ENCODE measurements at regions not wholly inside any gene's neighbourhood (a gene's known extent, or its start where the extent isn't known, plus 50 kb on each side); places are given as distances from the start of the nearest gene placed in this dataset.

GRCh38 chr4:129350834-129351721 lies 255.1 kb downstream of the C4orf33 start:
- no peak for DNase-seq

GRCh38 chr4:129352480-129352879 lies 256.5 kb downstream of the C4orf33 start:
- no peak for DNase-seq

- DNase-seq, result no peak
These were observed 257.5 kb downstream of the C4orf33 start for GRCh38 chr4:129353490-129353889.

- DNase-seq, result no peak
These were observed 259.1 kb downstream of the C4orf33 start for GRCh38 chr4:129355031-129355430.

GRCh38 chr4:129355516-129355915 lies 259.6 kb downstream of the C4orf33 start:
- DNase-seq, result no peak

GRCh38 chr4:129358571-129358970 lies 262.6 kb downstream of the C4orf33 start:
- DNase-seq, result no peak

- DNase-seq, result no peak
These were observed 263.5 kb downstream of the C4orf33 start for GRCh38 chr4:129359461-129359860.

GRCh38 chr4:129362691-129363274 lies 266.8 kb downstream of the C4orf33 start:
- peak; percentile 66 for DNase-seq

- no peak for DNase-seq
These were observed 268.9 kb downstream of the C4orf33 start for GRCh38 chr4:129364747-129365452.

- no peak for DNase-seq
These were observed 273.5 kb downstream of the C4orf33 start for GRCh38 chr4:129369361-129370010.

GRCh38 chr4:129371065-129371464 lies 275.1 kb downstream of the C4orf33 start:
- no peak for DNase-seq

GRCh38 chr4:129371926-129372325 lies 276.0 kb downstream of the C4orf33 start:
- no peak for DNase-seq

- DNase-seq, result no peak
These were observed 281.3 kb downstream of the C4orf33 start for GRCh38 chr4:129377131-129377845.

- DNase-seq, result no peak
These were observed 282.4 kb downstream of the C4orf33 start for GRCh38 chr4:129378364-129378763.

- no peak for DNase-seq
These were observed 283.5 kb downstream of the C4orf33 start for GRCh38 chr4:129379429-129379828.

GRCh38 chr4:129384974-129385373 lies 289.0 kb downstream of the C4orf33 start:
- no peak for DNase-seq

GRCh38 chr4:129387666-129388065 lies 291.7 kb downstream of the C4orf33 start:
- DNase-seq, result no peak

- no peak for DNase-seq
These were observed 298.0 kb downstream of the C4orf33 start for GRCh38 chr4:129393976-129394375.

GRCh38 chr4:129394635-129395034 lies 298.7 kb downstream of the C4orf33 start:
- no peak for DNase-seq

GRCh38 chr4:129403848-129404247 lies 307.9 kb downstream of the C4orf33 start:
- DNase-seq, result no peak

GRCh38 chr4:129410115-129410514 lies 314.2 kb downstream of the C4orf33 start:
- no peak for DNase-seq

- DNase-seq, result no peak
These were observed 319.1 kb downstream of the C4orf33 start for GRCh38 chr4:129415004-129415403.

- no peak for DNase-seq
These were observed 324.7 kb downstream of the C4orf33 start for GRCh38 chr4:129420637-129421036.

All from NCI-H1048 (cell line).